Dendritic cell treated with granulocyte-macrophage colony-stimulating factor and Interleukin-4, amounts not matched to agents 40 ng/mL and 50 ng/mL, for 4 days (primary cell): ENCODE measurements at regions not wholly inside any gene's neighbourhood (a gene's known extent, or its start where the extent isn't known, plus 50 kb on each side); places are given as distances from the start of the nearest gene placed in this dataset.
"Not testable (repeated sequence)": the region's sequence is repeated elsewhere in the genome, so short reads cannot be mapped to it uniquely, and the experiment has no call there.

Source experiments
- H3K27ac Mint-ChIP-seq: one replicate; pipeline ENCODE4 v1.8.0; 2022; ENCODE audit warnings: mild to moderate bottlenecking, mixed read lengths
- H3K27me3 Mint-ChIP-seq: one replicate; pipeline ENCODE4 v1.8.0; 2022; ENCODE audit warnings: mild to moderate bottlenecking, mixed read lengths
- H3K36me3 Mint-ChIP-seq: one replicate; pipeline ENCODE4 v1.8.0; 2022; ENCODE audit warnings: low read depth, mixed read lengths
- H3K4me1 Mint-ChIP-seq: one replicate; pipeline ENCODE4 v1.8.0; 2022; ENCODE audit warnings: low read depth, mixed read lengths
- H3K4me3 Mint-ChIP-seq: one replicate; pipeline ENCODE4 v1.8.0; 2022; ENCODE audit warnings: mild to moderate bottlenecking, moderate library complexity, mixed read lengths
- H3K9me3 Mint-ChIP-seq: one replicate; pipeline ENCODE4 v1.8.0; 2022; ENCODE audit warnings: mixed read lengths
- intact Hi-C: fragments of 100-400 bp; cut with micrococcal nuclease; formaldehyde crosslinking; loops from one replicate; pipeline ENCODE4 v1.15.0; 2022

GRCh38 chr20:47984437-47984836 lies 199.2 kb upstream of the SULF2 start:
- Mint-ChIP-seq H3K27ac (no peak overlapping the region), H3K36me3 (no peaks in the 10 kb centered on the region), H3K27me3 (peaks cover 26% of the 10 kb centered on the region), H3K4me1 (no peaks in the 10 kb centered on the region), H3K9me3 (no peaks in the 10 kb centered on the region), H3K4me3 (no peak overlapping the region)
- intact Hi-C loops, result no loop called here

DNA sequence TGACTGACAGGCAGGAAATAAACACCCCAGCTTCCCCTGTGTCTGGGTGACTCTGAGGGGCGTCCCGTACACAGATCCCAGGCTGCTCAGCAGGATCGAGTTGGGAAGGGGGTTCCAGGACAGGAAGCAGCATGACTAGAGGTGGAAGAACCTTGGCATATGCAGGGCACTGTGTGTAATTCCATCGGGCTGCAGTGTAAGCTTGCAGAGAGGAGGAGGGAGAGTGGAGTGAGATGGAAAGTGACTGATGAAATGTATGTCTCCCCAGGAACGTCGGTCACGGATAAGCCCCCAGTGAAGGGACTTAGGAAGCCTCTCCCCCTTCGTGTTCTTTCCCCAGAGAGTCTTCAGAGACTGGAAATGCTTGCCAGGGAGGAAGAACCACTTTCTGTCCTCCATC lies 198.4 kb upstream of the SULF2 start:
- H3K4me3 Mint-ChIP-seq, H3K27ac Mint-ChIP-seq, intact Hi-C loops, H3K9me3 Mint-ChIP-seq, H3K4me1 Mint-ChIP-seq, H3K36me3 Mint-ChIP-seq: not testable (repeated sequence)
- peaks cover 30% of the 10 kb centered on the region for H3K27me3 Mint-ChIP-seq

GRCh38 chr20:47982574-47983360 lies 197.5 kb upstream of the SULF2 start:
- Mint-ChIP-seq H3K9me3 (no peaks in the 10 kb centered on the region), H3K27me3 (peaks cover 32% of the 10 kb centered on the region), H3K27ac (no peak overlapping the region), H3K36me3 (no peaks in the 10 kb centered on the region), H3K4me3 (no peak overlapping the region), H3K4me1 (no peaks in the 10 kb centered on the region)
- intact Hi-C loops, result no loop called here

DNA sequence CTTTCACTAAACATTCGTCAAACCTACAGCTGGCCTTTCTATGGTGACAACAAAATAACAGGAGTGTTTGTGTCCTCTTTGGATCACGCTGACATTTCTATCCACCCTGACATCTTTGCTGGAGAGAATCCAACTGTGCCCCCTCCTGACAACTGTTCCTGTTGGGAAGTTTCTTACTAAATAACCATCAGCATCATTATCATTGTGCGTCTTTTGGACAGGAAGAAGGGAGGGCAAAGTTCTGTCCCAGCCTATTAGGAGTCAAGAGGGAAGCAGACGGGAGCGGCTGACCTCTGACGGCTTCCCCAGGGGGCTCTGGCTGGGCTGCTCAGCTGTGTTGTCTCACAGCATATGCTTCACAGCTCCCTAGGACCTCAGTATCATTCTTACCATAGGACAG lies 195.9 kb upstream of the SULF2 start:
- H3K4me3 Mint-ChIP-seq, result no peak overlapping the region
- no peaks in the 10 kb centered on the region for H3K9me3 Mint-ChIP-seq
- no peak overlapping the region for H3K27ac Mint-ChIP-seq
- intact Hi-C loops, result no loop called here
- no peaks in the 10 kb centered on the region for H3K36me3 Mint-ChIP-seq
- peaks cover 3% of the 10 kb centered on the region for H3K4me1 Mint-ChIP-seq
- peaks cover 35% of the 10 kb centered on the region for H3K27me3 Mint-ChIP-seq

- intact Hi-C loops, result no loop called here
- H3K4me1 Mint-ChIP-seq, result peaks cover 8% of the 10 kb centered on the region
- no peak overlapping the region for H3K27ac Mint-ChIP-seq
- no peak overlapping the region for H3K4me3 Mint-ChIP-seq
- no peaks in the 10 kb centered on the region for H3K9me3 Mint-ChIP-seq
- H3K36me3 Mint-ChIP-seq, result no peaks in the 10 kb centered on the region
- peaks cover 34% of the 10 kb centered on the region for H3K27me3 Mint-ChIP-seq
Observed at GRCh38 chr20:47980336-47981177, 195.3 kb upstream of the SULF2 start.

DNA sequence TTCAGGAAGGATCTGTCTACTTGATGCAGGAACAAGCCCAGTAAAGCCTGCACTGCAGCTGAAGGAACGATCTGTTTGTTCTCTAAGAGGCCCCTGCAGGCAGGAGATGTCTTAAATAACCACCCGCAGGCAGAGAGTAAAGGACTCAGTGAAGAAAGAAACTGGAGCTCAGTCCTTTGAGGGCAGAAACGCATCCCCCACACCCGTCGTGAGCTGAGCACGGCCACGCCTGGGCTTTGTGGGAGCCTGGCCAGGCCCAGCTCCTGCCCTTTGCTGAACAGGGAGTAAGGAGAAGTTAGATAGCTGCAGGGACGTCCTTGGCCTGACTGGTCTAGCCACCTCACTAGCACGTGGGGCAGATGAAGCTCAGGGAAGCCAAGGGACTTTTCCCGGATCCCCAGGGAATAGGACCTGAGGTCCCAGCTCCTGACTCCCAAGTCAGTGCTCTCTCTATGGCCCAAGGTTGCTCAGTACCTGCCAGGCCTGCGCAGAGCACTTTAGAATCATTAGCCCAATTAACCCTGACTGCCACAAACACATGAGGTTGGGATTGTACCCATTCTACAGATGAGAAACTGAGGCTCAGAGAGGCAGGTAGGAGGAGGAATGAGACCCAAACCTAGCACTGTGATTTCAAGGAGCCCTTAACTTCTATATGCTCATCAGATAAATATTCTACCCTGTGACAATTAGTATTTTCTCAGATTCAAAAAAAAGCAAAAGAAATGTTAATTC lies 194.2 kb upstream of the SULF2 start:
- H3K27ac Mint-ChIP-seq, intact Hi-C loops, H3K36me3 Mint-ChIP-seq, H3K4me3 Mint-ChIP-seq, H3K9me3 Mint-ChIP-seq: not testable (repeated sequence)
- Mint-ChIP-seq H3K27me3 (peaks cover 34% of the 10 kb centered on the region), H3K4me1 (peaks cover 17% of the 10 kb centered on the region)

DNA sequence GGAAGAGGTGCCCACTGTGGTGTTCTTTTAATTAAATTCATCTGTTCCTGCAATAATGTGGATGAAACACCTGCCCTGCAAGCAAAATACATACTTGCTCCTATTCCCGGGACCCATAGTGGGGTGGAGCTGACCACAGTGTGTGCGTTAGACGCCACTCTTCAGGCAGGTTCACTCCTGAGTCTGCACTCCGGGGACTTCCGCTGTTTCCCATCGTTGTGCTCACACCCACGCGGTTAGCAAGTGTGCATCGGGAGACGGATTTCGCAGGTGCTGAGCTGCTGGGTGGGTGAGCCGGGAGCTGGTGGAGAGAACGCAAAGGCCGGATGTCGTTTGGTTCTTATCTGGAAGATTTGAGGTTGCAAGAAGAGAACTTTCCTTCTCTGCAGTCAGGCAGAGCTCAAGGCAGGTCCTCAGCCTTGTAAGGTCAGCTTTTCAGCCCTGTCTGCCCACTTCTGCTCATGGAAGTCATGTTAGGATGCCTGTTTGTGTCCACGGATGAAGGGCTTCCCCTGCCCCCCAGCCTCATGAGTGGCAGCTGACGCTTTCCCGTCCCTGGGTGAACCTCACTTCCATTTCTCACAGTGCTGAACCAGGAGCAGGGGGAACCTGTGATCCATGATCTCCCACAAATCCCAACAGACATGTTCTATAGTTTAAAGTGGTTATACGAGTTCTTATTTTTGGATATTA lies 193.3 kb upstream of the SULF2 start:
- H3K4me3 Mint-ChIP-seq, H3K9me3 Mint-ChIP-seq, H3K36me3 Mint-ChIP-seq, H3K27ac Mint-ChIP-seq, intact Hi-C loops: not testable (repeated sequence)
- H3K4me1 Mint-ChIP-seq, result peaks cover 25% of the 10 kb centered on the region
- H3K27me3 Mint-ChIP-seq, result peaks cover 27% of the 10 kb centered on the region

GRCh38 chr20:47977789-47978252 lies 192.5 kb upstream of the SULF2 start:
- H3K27ac Mint-ChIP-seq, intact Hi-C loops, H3K9me3 Mint-ChIP-seq, H3K4me3 Mint-ChIP-seq, H3K36me3 Mint-ChIP-seq: not testable (repeated sequence)
- H3K4me1 Mint-ChIP-seq, result peaks cover 32% of the 10 kb centered on the region
- peaks cover 28% of the 10 kb centered on the region for H3K27me3 Mint-ChIP-seq

GRCh38 chr20:47977017-47977788 lies 191.9 kb upstream of the SULF2 start:
- H3K36me3 Mint-ChIP-seq, intact Hi-C loops, H3K4me3 Mint-ChIP-seq, H3K9me3 Mint-ChIP-seq, H3K27ac Mint-ChIP-seq: not testable (repeated sequence)
- Mint-ChIP-seq H3K27me3 (peaks cover 31% of the 10 kb centered on the region), H3K4me1 (peaks cover 39% of the 10 kb centered on the region)

DNA sequence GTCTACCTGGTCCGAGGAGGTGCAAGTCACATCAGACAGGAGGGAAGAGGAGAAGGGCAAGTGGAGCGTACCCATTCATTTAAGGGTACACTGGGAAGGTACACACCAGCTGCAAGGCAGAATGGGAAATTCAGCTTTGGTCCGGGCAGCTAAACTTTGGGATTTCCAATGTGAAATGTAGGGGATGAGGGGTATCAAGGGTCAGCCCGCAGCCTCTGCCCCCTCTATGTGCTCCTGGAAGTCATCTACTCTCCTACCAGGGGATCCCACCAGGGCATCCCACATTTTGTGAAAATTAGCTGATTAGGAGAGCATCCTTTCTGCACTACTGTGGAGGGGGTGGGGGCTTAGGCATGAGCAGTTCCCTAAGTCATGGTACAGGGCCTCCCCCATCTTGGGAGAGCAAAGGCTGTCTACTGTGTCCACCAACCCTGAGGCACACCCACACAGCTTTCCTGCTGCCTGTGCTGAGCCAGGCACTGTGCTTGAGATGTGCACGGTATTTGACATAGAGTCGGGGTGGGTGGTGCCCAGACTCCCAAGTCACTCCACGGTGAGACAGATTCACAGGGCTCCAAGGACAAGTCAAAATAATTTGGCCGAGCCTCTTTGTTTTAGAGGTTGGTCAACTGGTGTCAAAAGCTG lies 189.1 kb upstream of the SULF2 start:
- no peak overlapping the region for H3K4me3 Mint-ChIP-seq
- H3K27me3 Mint-ChIP-seq, result peaks cover 39% of the 10 kb centered on the region
- H3K9me3 Mint-ChIP-seq, result no peaks in the 10 kb centered on the region
- peaks cover 53% of the 10 kb centered on the region for H3K4me1 Mint-ChIP-seq
- no peaks in the 10 kb centered on the region for H3K36me3 Mint-ChIP-seq
- no peak overlapping the region for H3K27ac Mint-ChIP-seq
- intact Hi-C loops, result no loop called here

- Mint-ChIP-seq H3K27me3 (peaks cover 32% of the 10 kb centered on the region), H3K9me3 (no peaks in the 10 kb centered on the region), H3K27ac (no peak overlapping the region), H3K4me3 (no peak overlapping the region), H3K36me3 (no peaks in the 10 kb centered on the region), H3K4me1 (peaks cover 53% of the 10 kb centered on the region)
- intact Hi-C loops, result no loop called here
Observed at GRCh38 chr20:47973519-47974233, 188.4 kb upstream of the SULF2 start.

DNA sequence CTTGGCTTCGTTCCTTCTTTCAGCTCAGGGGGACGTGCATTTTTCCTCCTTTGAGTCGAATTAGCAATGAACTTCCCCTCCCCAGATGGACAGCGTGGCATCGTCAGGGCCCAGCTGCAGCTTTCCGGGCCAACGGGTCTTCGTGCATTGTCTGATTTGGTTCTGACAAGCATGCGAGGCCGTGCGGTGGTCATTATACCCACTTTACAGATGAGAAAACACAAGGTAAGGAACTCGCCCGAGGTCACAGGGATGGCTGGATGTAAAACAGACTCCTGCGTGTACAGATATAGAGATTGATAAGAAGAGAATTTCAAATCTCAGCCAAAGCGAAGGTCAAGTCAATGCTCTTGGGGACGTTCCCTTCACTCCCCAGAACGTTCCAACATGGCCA lies 187.6 kb upstream of the SULF2 start:
- peaks cover 53% of the 10 kb centered on the region for H3K4me1 Mint-ChIP-seq
- no peak overlapping the region for H3K4me3 Mint-ChIP-seq
- peaks cover 31% of the 10 kb centered on the region for H3K27me3 Mint-ChIP-seq
- H3K27ac Mint-ChIP-seq, result no peak overlapping the region
- intact Hi-C loops, result no loop called here
- H3K36me3 Mint-ChIP-seq, result no peaks in the 10 kb centered on the region
- H3K9me3 Mint-ChIP-seq, result no peaks in the 10 kb centered on the region
